ENCODE measurements at regions not wholly inside any gene's neighbourhood (a gene's known extent, or its start where the extent isn't known, plus 50 kb on each side); places are given as distances from the start of the nearest gene placed in this dataset.
"Not testable (repeated sequence)": the region's sequence is repeated elsewhere in the genome, so short reads cannot be mapped to it uniquely, and the experiment has no call there.

GRCh38 chr6:169980826-169981450 is 229.5 kb downstream of the ERMARD start:
- no peak for DNase-seq (ENCODE audit: low spot score)

GRCh38 chr6:169979873-169980432 is 228.5 kb downstream of the ERMARD start:
- no peak for DNase-seq (ENCODE audit: low spot score)

DNA sequence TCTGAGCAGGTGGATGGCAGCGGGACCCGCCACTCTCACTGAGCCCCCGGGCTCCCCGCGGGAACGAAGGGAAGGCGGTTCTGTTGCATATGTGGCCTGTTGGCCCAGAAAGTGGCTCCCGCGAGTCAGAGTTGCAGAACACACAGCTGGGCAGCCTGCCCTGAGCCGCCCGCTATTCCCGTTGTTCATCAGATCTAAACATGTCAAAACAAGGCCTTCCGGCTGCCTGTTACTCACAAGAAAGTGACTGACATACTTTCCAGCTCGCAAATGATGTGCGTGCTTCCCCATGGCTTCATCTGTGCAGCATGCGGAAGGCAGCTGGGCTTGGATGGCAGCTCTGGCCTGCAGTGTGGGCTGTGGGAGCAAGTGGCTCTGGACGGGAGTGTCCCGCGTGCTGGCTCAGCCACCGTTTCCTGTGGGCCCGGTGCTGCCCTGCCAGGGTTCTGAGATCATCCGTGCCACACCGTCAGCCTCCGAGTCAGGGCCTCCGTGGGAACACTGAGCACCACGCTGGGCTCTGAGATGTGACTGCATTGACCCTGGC is 227.3 kb downstream of the ERMARD start:
- DNase-seq (ENCODE audit: low spot score), result peak; percentile 48

GRCh38 chr6:169977434-169978265 is 226.2 kb downstream of the ERMARD start:
- DNase-seq (ENCODE audit: low spot score), result no peak

DNA sequence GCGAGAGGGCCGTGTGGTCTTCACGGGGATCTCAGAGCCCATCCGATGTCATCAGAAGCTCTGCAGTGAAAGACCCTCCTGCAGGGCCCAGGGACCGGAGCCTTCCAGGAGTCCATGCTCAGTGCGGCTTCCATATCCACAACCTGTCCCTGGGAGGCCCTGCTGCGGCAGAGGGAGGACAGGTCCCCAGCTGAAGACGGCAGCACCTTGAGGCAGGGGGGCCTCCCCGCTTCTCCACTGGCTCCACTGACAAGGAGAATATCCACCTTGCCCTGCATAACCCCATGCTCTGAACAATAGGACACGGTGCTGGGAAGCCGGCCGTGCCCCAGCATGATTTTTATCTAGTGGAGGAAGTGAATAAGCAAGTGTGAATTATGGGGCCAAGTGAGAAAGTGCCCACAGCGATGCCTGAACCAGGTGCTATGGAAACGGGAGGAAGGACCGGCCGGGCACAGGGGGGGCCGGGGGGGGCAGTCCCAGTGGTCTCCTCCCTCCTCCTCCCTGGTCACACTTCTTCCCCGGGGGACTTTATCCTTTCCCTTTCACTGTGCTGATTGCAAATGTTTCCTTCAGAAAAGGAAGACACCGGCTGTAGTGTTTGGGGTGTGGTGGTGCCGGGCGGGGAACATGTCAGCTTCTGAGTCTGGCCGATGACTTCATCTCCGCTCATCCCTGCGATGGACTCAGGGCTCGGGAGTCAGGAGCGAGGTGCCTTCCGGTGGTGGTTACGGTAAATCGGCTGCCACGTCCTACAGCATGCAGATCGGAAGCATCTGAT is 225.1 kb downstream of the ERMARD start:
- DNase-seq (ENCODE audit: low spot score), result no peak

- no peak for DNase-seq (ENCODE audit: low spot score)
These were observed 224.3 kb downstream of the ERMARD start for GRCh38 chr6:169975701-169976100.

- DNase-seq (ENCODE audit: low spot score), result no peak
These were observed 223.9 kb downstream of the ERMARD start for GRCh38 chr6:169975286-169975685.

- no peak for DNase-seq (ENCODE audit: low spot score)
These were observed 223.2 kb downstream of the ERMARD start for GRCh38 chr6:169974663-169975062.

- not testable (repeated sequence) for DNase-seq (ENCODE audit: low spot score)
These were observed 222.4 kb downstream of the ERMARD start for GRCh38 chr6:169973588-169974467.

GRCh38 chr6:169972736-169973135 is 221.3 kb downstream of the ERMARD start:
- no peak for DNase-seq (ENCODE audit: low spot score)

DNA sequence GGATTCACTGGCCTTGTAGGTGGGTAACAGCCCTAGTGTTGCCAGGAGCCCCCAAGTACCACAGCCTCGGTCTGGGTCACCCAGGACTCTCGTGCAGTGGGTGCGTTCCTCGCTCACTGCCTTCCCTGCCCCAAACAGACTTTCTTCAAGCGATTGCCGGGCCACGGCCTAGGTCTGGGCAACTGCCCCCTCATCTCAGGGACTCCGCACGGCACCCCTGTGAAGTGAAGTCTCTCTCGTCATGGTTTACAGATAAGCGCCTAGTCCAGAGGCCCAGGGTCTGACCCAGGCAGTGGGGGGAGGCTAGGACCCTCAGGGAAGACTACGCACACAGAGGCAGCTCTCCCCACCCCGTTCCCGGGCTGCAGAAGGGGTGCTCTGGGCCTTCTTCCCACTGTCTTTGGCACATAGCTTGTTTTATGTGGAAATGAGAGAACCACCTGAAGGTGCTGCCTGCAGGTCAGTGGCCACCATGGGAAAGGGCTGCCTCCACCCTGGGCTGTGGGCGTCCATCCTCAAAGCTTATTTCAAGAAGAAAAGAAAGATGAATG is 220.8 kb downstream of the ERMARD start:
- DNase-seq (ENCODE audit: low spot score), result no peak

GRCh38 chr6:169971081-169971861 is 219.8 kb downstream of the ERMARD start:
- DNase-seq (ENCODE audit: low spot score), result no peak

DNA sequence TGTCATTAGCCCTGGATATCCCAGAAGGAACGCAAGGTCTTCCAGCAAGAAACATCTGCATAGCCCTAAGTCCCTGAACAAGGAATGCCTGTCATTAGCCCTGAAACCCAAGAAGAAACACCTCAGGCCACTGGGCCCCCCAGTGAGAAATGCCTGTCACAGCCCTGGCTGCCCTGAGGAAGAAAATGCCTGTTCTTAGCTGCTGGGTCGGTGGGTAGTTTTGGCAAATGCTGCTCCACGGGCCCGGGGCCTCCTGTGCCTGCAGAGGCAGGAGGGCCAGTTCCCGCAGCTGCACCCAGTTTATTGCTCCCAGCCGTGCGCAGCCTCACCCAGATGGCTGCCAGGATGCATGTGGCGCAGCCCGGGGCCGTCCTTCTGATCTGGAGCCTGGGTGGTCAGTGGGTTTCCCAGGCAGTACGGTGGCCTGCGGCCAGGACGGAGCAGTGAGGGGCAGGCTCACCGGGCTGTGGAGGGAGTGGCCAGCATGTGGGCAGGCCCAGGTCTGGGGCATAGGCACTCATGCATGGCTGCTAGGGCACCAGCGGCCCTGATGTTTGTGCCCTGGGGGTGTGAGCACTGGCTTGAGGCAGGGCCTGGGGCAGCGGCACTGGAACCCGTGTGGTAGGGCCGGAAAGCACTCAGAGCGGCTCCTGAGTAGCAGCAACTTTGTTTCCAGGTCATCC is 219.0 kb downstream of the ERMARD start:
- DNase-seq (ENCODE audit: low spot score), result no peak

DNA sequence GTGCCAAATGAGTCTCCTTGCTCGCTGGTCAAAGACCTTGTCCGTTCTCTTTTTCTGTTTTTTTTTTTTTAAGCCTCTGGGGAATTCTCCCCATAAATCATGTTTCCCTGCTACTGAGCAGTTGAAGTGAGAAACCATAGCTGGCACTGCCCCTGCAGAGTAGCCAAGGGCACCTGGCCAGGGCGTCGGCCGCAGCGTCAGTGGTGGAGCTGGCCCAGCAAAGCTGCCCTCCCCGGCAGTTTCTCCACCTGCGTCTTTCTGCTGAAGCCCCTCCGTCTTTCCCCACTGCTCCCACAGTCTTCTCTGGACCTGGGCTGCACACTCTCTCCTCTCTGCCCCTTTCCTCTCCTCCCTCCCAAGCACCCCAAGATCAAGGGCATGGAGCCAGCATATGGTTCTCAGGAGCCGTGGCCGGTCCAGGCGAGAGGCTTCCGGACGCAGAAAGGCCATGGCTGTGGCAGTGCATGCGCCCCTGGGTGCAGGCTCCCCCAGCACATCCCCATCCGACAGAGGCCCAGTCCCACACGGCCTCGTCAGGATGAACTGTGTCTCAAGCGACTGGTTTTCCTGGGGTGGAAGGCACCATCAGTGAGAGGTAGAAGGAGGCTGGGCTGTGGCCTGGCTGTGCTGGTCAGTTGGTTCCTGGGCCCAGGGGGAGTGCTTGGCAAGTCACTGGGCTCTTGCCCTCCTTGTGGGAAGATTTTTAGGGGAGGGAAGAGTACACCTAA is 218.1 kb downstream of the ERMARD start:
- DNase-seq (ENCODE audit: low spot score), result no peak

DNA sequence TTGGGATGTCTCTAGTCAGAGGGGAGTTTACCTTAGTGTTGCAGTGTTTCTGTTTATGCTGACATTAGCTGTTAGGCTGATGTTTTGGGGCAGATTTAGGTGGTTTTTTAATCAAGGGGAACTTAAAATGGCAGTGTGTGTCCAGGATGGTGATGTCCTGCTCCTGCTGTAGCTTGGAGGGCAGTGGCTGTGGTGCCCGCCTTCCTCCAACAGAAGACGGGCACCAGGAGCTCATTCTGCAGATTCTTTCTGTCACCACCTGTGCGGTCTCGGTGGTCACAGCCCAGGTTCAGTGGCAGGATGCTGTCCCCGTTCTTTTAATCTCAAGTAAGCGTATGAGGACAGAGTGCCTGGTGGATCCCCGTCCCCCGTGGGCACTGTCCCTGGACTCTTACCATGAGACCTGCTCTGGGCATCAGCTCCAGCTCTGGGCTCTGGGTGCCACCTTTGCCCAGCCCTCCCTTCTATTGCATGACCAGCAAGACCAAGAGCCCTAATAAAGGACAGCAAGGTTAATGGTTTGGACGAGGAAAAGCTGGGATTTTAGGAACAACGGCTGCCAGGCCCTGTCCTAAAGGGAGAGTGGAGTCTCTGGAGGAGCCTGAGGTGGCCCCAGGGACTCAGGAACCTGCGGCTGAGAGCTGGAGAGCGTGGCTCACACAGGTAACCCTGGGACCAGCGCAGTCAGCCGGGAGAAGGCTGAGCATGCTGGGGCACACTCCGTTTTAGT is 217.3 kb downstream of the ERMARD start:
- no peak for DNase-seq (ENCODE audit: low spot score)

GRCh38 chr6:169967687-169968086 is 216.3 kb downstream of the ERMARD start:
- DNase-seq (ENCODE audit: low spot score), result no peak

GRCh38 chr6:169966312-169967181 is 215.1 kb downstream of the ERMARD start:
- DNase-seq (ENCODE audit: low spot score), result no peak
